Endodermal cell (in vitro differentiated cells): ENCODE measurements at regions not wholly inside any gene's neighbourhood (a gene's known extent, or its start where the extent isn't known, plus 50 kb on each side); places are given as distances from the start of the nearest gene placed in this dataset.

Experiments used
- DNase-seq: peaks from one replicate; pipeline ENCODE4 v3.0.0-alpha.2; 2017
- H3K27ac ChIP-seq: 2 replicates; pipeline ENCODE4 v1.5.1; 2013; ENCODE audit warnings: mild to moderate bottlenecking, low read depth, low read length, moderate library complexity
- H3K27me3 ChIP-seq: 2 replicates; pipeline ENCODE4 v1.6.1; 2013; ENCODE audit warnings: mild to moderate bottlenecking, low read length, moderate library complexity; ENCODE audit not compliant: insufficient read depth, control insufficient read depth, poor library complexity, severe bottlenecking
- H3K36me3 ChIP-seq: 2 replicates; pipeline ENCODE4 v1.7.0; 2013; ENCODE audit warnings: mild to moderate bottlenecking, low read length, moderate library complexity; ENCODE audit not compliant: control insufficient read depth, insufficient read depth
- H3K4me1 ChIP-seq: one replicate; pipeline ENCODE4 v1.7.0; 2013; ENCODE audit warnings: low read length; ENCODE audit not compliant: control insufficient read depth, insufficient read depth
- H3K4me3 ChIP-seq: 2 replicates; pipeline ENCODE4 v1.5.1; 2013; ENCODE audit warnings: mild to moderate bottlenecking, low read length, moderate library complexity
- H3K9ac ChIP-seq: 2 replicates; pipeline ENCODE4 v1.6.1; 2013; ENCODE audit warnings: mild to moderate bottlenecking, low read length, moderate library complexity; ENCODE audit not compliant: poor library complexity, severe bottlenecking; ENCODE audit errors: extremely low read depth
- H3K9me3 ChIP-seq: 2 replicates; pipeline ENCODE4 v1.6.1; 2013; ENCODE audit warnings: mild to moderate bottlenecking, low read length, moderate library complexity; ENCODE audit not compliant: control insufficient read depth
- H3K27ac Mint-ChIP-seq: 2 replicates; pipeline ENCODE4 v1.8.0; 2020; ENCODE audit warnings: mixed read lengths
- H3K27me3 Mint-ChIP-seq: 2 replicates; pipeline ENCODE4 v1.8.0; 2021; ENCODE audit warnings: mild to moderate bottlenecking, mixed read lengths; ENCODE audit not compliant: insufficient read depth
- H3K36me3 Mint-ChIP-seq: 2 replicates; pipeline ENCODE4 v1.8.0; 2020; ENCODE audit warnings: low read depth, mixed read lengths
- H3K4me1 Mint-ChIP-seq: 2 replicates; pipeline ENCODE4 v1.8.0; 2020; ENCODE audit warnings: mixed read lengths
- H3K4me3 Mint-ChIP-seq: 2 replicates; pipeline ENCODE4 v1.8.0; 2020; ENCODE audit warnings: mild to moderate bottlenecking, moderate library complexity, mixed read lengths
- H3K9me3 Mint-ChIP-seq: 2 replicates; pipeline ENCODE4 v1.8.0; 2020; ENCODE audit warnings: mild to moderate bottlenecking, mixed read lengths
- WGBS, 2 experiments: methylation state at CpG; one replicate each; pipeline versions ENCODE4 v1.1.5 to v1.1.7; 2013; ENCODE audit warnings: missing lambda C conversion rate in 2 of 2, mixed read lengths in 1 of 2; ENCODE audit not compliant: insufficient coverage in 1 of 2, insufficient read length in 1 of 2; 5-methylcytosine and 5-hydroxymethylcytosine counted together
- TF ChIP-seq, protein P1 (sequence below): fragments of 200-600 bp; sonication (generic); conservative IDR thresholded peaks from 2 replicates; pipeline ENCODE4 v1.5.0; 2021; ENCODE audit warnings: antibody characterized with exemption, mild to moderate bottlenecking

DNA sequence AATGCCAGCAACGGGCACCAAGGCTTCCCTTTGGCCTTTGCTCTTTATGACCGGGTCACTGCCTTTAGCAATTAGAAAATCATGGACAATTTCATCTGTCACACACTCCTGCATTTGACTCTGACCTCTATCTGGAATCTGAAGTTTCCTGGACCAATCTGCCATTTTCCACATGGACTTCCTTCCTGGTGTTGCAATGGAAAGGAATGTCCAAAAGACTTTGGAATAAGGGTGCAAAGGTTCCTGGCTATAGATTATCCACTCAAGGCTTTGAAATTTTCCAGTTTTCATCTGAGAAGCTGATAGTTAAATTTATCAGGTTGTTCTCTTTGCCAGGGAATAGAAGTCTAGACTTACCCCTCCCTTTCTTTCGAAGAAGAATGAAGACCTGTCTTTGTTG, 523.1 kb upstream of the ZNF462 start:
- DNase-seq, result no peak
- Mint-ChIP-seq H3K27me3 (no peaks in the 10 kb centered on the region), H3K27ac (no peak overlapping the region), H3K36me3 (no peaks in the 10 kb centered on the region), H3K9me3 (peaks cover 5% of the 10 kb centered on the region), H3K4me1 (no peaks in the 10 kb centered on the region), H3K4me3 (no peak overlapping the region)
- Histone ChIP-seq H3K27ac (no peak overlapping the region), H3K27me3 (no peaks in the 10 kb centered on the region), H3K4me3 (no peak overlapping the region), H3K9ac (no peak overlapping the region), H3K4me1 (peaks cover 6% of the 10 kb centered on the region), H3K36me3 (no peaks in the 10 kb centered on the region), H3K9me3 (no peaks in the 10 kb centered on the region)
- 81 to 85% methylated on average over 3 of the region's 3 CpGs for WGBS, 2 experiments
- TF ChIP-seq, protein P1, sequence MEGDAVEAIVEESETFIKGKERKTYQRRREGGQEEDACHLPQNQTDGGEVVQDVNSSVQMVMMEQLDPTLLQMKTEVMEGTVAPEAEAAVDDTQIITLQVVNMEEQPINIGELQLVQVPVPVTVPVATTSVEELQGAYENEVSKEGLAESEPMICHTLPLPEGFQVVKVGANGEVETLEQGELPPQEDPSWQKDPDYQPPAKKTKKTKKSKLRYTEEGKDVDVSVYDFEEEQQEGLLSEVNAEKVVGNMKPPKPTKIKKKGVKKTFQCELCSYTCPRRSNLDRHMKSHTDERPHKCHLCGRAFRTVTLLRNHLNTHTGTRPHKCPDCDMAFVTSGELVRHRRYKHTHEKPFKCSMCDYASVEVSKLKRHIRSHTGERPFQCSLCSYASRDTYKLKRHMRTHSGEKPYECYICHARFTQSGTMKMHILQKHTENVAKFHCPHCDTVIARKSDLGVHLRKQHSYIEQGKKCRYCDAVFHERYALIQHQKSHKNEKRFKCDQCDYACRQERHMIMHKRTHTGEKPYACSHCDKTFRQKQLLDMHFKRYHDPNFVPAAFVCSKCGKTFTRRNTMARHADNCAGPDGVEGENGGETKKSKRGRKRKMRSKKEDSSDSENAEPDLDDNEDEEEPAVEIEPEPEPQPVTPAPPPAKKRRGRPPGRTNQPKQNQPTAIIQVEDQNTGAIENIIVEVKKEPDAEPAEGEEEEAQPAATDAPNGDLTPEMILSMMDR, result no peak

DNA sequence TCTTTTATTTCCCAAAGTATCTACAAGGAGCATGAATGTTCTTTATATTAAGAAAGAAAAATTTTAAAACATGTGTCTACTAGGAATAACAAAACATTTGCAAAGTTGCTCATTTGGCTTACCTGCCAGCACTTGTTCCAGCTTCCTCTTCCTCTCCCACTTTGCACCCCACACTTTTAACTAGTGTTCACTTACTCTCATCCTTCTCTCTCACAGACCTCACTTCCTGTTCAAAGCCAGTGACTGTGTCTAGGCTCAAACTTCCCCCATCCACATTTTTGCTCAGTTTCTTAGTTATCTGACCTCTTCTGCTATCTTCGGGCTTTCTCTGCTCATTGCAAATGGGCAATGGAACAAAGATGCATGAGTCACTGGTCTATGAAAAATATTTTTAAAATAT, 512.2 kb upstream of the ZNF462 start:
- no peaks in the 10 kb centered on the region for H3K9me3 ChIP-seq
- H3K9me3 Mint-ChIP-seq, result no peaks in the 10 kb centered on the region
- H3K27me3 ChIP-seq, result no peaks in the 10 kb centered on the region
- WGBS, 2 experiments, result 93% methylated on average over 1 of the region's 1 CpG; no CpG with 5 or more reads in 1 of the 2 experiments
- H3K36me3 Mint-ChIP-seq, result no peaks in the 10 kb centered on the region
- TF ChIP-seq, protein P1, result no peak
- H3K27ac Mint-ChIP-seq, result no peak overlapping the region
- no peak overlapping the region for H3K4me3 Mint-ChIP-seq
- H3K36me3 ChIP-seq, result no peaks in the 10 kb centered on the region
- no peaks in the 10 kb centered on the region for H3K4me1 ChIP-seq
- no peaks in the 10 kb centered on the region for H3K4me1 Mint-ChIP-seq
- H3K27me3 Mint-ChIP-seq, result no peaks in the 10 kb centered on the region
- DNase-seq, result no peak
- H3K27ac ChIP-seq, result no peak overlapping the region
- H3K9ac ChIP-seq, result no peak overlapping the region
- H3K4me3 ChIP-seq, result no peak overlapping the region

DNA sequence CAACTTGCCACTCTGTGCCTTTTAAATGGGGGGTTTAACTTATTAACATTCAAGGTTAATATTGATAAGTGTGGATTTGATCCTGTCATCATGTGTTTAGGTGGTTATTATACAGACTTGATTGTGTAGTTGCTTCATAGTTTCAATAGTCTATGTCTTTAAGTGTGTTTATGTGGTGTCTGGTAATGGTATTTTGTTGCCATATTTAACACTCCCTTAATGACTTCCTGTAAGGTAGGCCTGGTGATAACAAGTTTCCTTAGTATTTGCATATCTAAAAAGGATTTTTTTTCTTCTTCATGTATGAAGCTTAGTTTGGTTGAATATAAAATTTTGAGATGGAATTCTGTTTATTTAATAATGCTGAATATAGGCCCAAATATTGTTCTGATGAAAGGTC, 506.0 kb upstream of the ZNF462 start:
- Mint-ChIP-seq H3K4me3 (no peak overlapping the region), H3K27me3 (no peaks in the 10 kb centered on the region), H3K36me3 (no peaks in the 10 kb centered on the region), H3K9me3 (no peaks in the 10 kb centered on the region), H3K4me1 (no peaks in the 10 kb centered on the region), H3K27ac (no peak overlapping the region)
- no peaks in the 10 kb centered on the region for H3K36me3 ChIP-seq
- TF ChIP-seq, protein P1, result no peak
- H3K9me3 ChIP-seq, result no peaks in the 10 kb centered on the region
- no peak for DNase-seq
- H3K4me1 ChIP-seq, result no peaks in the 10 kb centered on the region
- H3K27me3 ChIP-seq, result no peaks in the 10 kb centered on the region
- H3K9ac ChIP-seq, result no peak overlapping the region
- no peak overlapping the region for H3K27ac ChIP-seq
- no peak overlapping the region for H3K4me3 ChIP-seq
